Stomach (tissue), 4 donors: ENCODE measurements at regions not wholly inside any gene's neighbourhood (a gene's known extent, or its start where the extent isn't known, plus 50 kb on each side); places are given as distances from the start of the nearest gene placed in this dataset.

Source experiments
- POLR2A ChIP-seq, 4 donors: fragments of 450-650 bp; IDR thresholded peaks; one replicate each; pipeline ENCODE4 v1.6.1; 2016; ENCODE audit warnings: antibody characterized with exemption in 4 of 4, control low read depth in 2 of 4, mild to moderate bottlenecking in 1 of 4, moderate library complexity in 1 of 4
- POLR2AphosphoS5 ChIP-seq, 3 donors: sonication (generic); formaldehyde crosslinking; IDR thresholded peaks; one replicate each; pipeline ENCODE4 v1.6.1; 2016; ENCODE audit warnings: antibody characterized with exemption in 3 of 3
- TF ChIP-seq, protein P1 (sequence below), 7 experiments: fragments of 450-650 bp in 4 of 7; fragments of 200-600 bp in 3 of 7; sonication (generic) in 3 of 7; IDR thresholded peaks; one replicate each; pipeline ENCODE4 v1.5.1; 2016 to 2019; ENCODE audit warnings: antibody characterized with exemption in 7 of 7, control low read depth in 2 of 7, mild to moderate bottlenecking in 1 of 7

DNA sequence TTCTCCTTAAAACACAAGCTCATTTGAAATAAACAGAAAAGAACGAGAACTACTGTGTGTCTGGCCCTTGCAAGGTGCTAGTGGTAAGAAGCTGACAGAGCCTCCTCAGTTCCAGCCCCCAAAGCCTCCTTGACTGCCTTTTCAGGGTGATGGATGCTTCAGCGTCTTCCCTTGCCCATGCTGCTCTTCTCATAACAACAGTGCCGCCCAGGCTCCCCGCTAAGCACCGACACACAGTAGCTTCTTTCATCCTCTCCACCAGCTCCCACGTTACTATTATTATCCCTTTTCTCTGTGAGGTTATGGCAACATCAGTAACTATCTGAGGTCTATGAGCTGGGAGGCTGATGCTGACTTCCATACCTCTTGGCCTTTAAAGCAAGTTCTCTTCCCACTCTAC is 418.6 kb downstream of the TSN start:
- TF ChIP-seq, protein P1, sequence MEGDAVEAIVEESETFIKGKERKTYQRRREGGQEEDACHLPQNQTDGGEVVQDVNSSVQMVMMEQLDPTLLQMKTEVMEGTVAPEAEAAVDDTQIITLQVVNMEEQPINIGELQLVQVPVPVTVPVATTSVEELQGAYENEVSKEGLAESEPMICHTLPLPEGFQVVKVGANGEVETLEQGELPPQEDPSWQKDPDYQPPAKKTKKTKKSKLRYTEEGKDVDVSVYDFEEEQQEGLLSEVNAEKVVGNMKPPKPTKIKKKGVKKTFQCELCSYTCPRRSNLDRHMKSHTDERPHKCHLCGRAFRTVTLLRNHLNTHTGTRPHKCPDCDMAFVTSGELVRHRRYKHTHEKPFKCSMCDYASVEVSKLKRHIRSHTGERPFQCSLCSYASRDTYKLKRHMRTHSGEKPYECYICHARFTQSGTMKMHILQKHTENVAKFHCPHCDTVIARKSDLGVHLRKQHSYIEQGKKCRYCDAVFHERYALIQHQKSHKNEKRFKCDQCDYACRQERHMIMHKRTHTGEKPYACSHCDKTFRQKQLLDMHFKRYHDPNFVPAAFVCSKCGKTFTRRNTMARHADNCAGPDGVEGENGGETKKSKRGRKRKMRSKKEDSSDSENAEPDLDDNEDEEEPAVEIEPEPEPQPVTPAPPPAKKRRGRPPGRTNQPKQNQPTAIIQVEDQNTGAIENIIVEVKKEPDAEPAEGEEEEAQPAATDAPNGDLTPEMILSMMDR (IDR thresholded peaks at IDR 0.05): no peak
- TF ChIP-seq POLR2AphosphoS5 (IDR thresholded peaks at IDR 0.05): no peak
- no peak for TF ChIP-seq POLR2A (IDR thresholded peaks at IDR 0.05)
